Tibial artery (tissue), 4 donors: ENCODE measurements at regions not wholly inside any gene's neighbourhood (a gene's known extent, or its start where the extent isn't known, plus 50 kb on each side); places are given as distances from the start of the nearest gene placed in this dataset.

Experiments
- DNase-seq, 2 donors: peaks; one replicate each; pipeline ENCODE4 v3.0.0-alpha.2; 2019
- H3K27ac ChIP-seq, 2 donors: fragments of 200-600 bp; sonication (generic) in 1 of 2; 1 replicate in 1 of 2; 2 replicates in 1 of 2; pipeline ENCODE4 v1.5.1; 2018 to 2019; ENCODE audit warnings: mild to moderate bottlenecking in 1 of 2
- H3K27me3 ChIP-seq, 2 donors: fragments of 200-600 bp; sonication (generic) in 1 of 2; one replicate each; pipeline versions ENCODE4 v1.5.1 to v1.6.0; 2016 to 2019
- H3K36me3 ChIP-seq, 3 donors: fragments of 200-600 bp; sonication (generic) in 2 of 3; one replicate each; pipeline ENCODE4 v1.5.1; 2016 to 2019; ENCODE audit warnings: mild to moderate bottlenecking in 2 of 3
- H3K4me1 ChIP-seq, 4 donors: fragments of 200-600 bp; sonication (generic) in 2 of 4; 1 replicate in 3 of 4; 2 replicates in 1 of 4; pipeline ENCODE4 v1.5.1; 2016 to 2019
- H3K4me3 ChIP-seq, 2 donors: fragments of 200-600 bp; sonication (generic) in 1 of 2; 1 replicate in 1 of 2; 2 replicates in 1 of 2; pipeline ENCODE4 v1.5.1; 2018 to 2019; ENCODE audit warnings: mild to moderate bottlenecking in 2 of 2
- H3K9me3 ChIP-seq, 3 donors: fragments of 200-600 bp; sonication (generic) in 1 of 3; one replicate each; pipeline ENCODE4 v1.5.1; 2016 to 2019
- CTCF ChIP-seq, 2 experiments: fragments of 200-600 bp in 1 of 2; fragments of 450-650 bp in 1 of 2; IDR thresholded peaks; one replicate each; pipeline ENCODE4 v1.5.1; 2017 to 2019; ENCODE audit warnings: antibody characterized with exemption in 2 of 2, mild to moderate bottlenecking in 1 of 2, moderate library complexity in 1 of 2
- intact Hi-C: fragments of 100-400 bp; cut with DNase I; formaldehyde crosslinking; loops from one replicate; pipeline ENCODE4 v1.15.0; 2023; ENCODE audit warnings: low total_unique reads

- Histone ChIP-seq H3K4me1 (peaks cover 0 to 5% (median 0%) of the 10 kb centered on the region in 4 donors), H3K27ac (no peak overlapping the region), H3K4me3 (no peak overlapping the region), H3K27me3 (no peaks in the 10 kb centered on the region), H3K9me3 (no peaks in the 10 kb centered on the region), H3K36me3 (no peaks in the 10 kb centered on the region)
- intact Hi-C loops = no loop called here
- TF ChIP-seq CTCF (IDR thresholded peaks at IDR 0.05) = no peak
- DNase-seq = no peak
These were observed 205.0 kb upstream of the KRR1 start for GRCh38 chr12:75716291-75717025.

- H3K27me3 ChIP-seq = no peaks in the 10 kb centered on the region
- intact Hi-C loops = no loop called here
- TF ChIP-seq CTCF (IDR thresholded peaks at IDR 0.05) = no peak
- no peak overlapping the region for H3K27ac ChIP-seq
- H3K36me3 ChIP-seq = no peaks in the 10 kb centered on the region
- no peak overlapping the region for H3K4me3 ChIP-seq
- H3K4me1 ChIP-seq = no peaks in the 10 kb centered on the region
- no peaks in the 10 kb centered on the region for H3K9me3 ChIP-seq
- no peak for DNase-seq
These were observed 204.3 kb upstream of the KRR1 start for GRCh38 chr12:75715682-75716081.

- intact Hi-C loops = no loop called here
- DNase-seq = no peak
- no peaks in the 10 kb centered on the region for H3K9me3 ChIP-seq
- H3K27me3 ChIP-seq = no peaks in the 10 kb centered on the region
- no peak for TF ChIP-seq CTCF (IDR thresholded peaks at IDR 0.05)
- no peaks in the 10 kb centered on the region for H3K36me3 ChIP-seq
- no peaks in the 10 kb centered on the region for H3K4me1 ChIP-seq
- no peak overlapping the region for H3K4me3 ChIP-seq
- no peak overlapping the region for H3K27ac ChIP-seq
These were observed 203.9 kb upstream of the KRR1 start for GRCh38 chr12:75715323-75715644.

GRCh38 chr12:75714462-75715322 lies 203.3 kb upstream of the KRR1 start:
- no peaks in the 10 kb centered on the region for H3K9me3 ChIP-seq
- H3K27me3 ChIP-seq = no peaks in the 10 kb centered on the region
- no peaks in the 10 kb centered on the region for H3K36me3 ChIP-seq
- H3K4me3 ChIP-seq = no peak overlapping the region
- no peak for DNase-seq
- intact Hi-C loops = no loop called here
- H3K4me1 ChIP-seq = no peaks in the 10 kb centered on the region
- no peak for TF ChIP-seq CTCF (IDR thresholded peaks at IDR 0.05)
- H3K27ac ChIP-seq = no peak overlapping the region

- no peaks in the 10 kb centered on the region for H3K27me3 ChIP-seq
- DNase-seq = no peak
- intact Hi-C loops = no loop called here
- no peak overlapping the region for H3K27ac ChIP-seq
- no peaks in the 10 kb centered on the region for H3K9me3 ChIP-seq
- H3K4me1 ChIP-seq = no peaks in the 10 kb centered on the region
- H3K4me3 ChIP-seq = no peak overlapping the region
- TF ChIP-seq CTCF (IDR thresholded peaks at IDR 0.05) = no peak
- H3K36me3 ChIP-seq = no peaks in the 10 kb centered on the region
These were observed 202.0 kb upstream of the KRR1 start for GRCh38 chr12:75713434-75713833.
